Esophagus muscularis mucosa (tissue), 4 donors: ENCODE measurements at regions not wholly inside any gene's neighbourhood (a gene's known extent, or its start where the extent isn't known, plus 50 kb on each side); places are given as distances from the start of the nearest gene placed in this dataset.

Source experiments
- DNase-seq: peaks from one replicate; pipeline ENCODE4 v3.0.0-alpha.2; 2017; ENCODE audit errors: extremely low spot score
- H3K27ac ChIP-seq, 4 donors: fragments of 200-600 bp; sonication (generic); replicated peaks in 1 of 4; 1 replicate in 3 of 4; 2 replicates in 1 of 4; pipeline ENCODE4 v1.5.1; 2016 to 2019; ENCODE audit warnings: mild to moderate bottlenecking in 1 of 4
- H3K27me3 ChIP-seq, 4 donors: fragments of 200-600 bp; sonication (generic); one replicate each; pipeline versions ENCODE4 v1.5.1 to v1.6.0; 2016 to 2019
- H3K36me3 ChIP-seq, 4 donors: fragments of 200-600 bp; sonication (generic); one replicate each; pipeline ENCODE4 v1.5.1; 2016 to 2019
- H3K4me1 ChIP-seq, 4 donors: fragments of 200-600 bp; sonication (generic); one replicate each; pipeline ENCODE4 v1.5.1; 2016 to 2019
- H3K4me3 ChIP-seq, 4 donors: fragments of 200-600 bp; sonication (generic); 1 replicate in 2 of 4; 2 replicates in 2 of 4; pipeline ENCODE4 v1.5.1; 2016 to 2019; ENCODE audit warnings: mild to moderate bottlenecking in 4 of 4, moderate library complexity in 1 of 4
- H3K9me3 ChIP-seq, 4 donors: fragments of 200-600 bp; sonication (generic); 1 replicate in 3 of 4; 2 replicates in 1 of 4; pipeline ENCODE4 v1.5.1; 2016 to 2019
- CTCF ChIP-seq, 3 experiments: fragments of 200-600 bp in 2 of 3; fragments of 450-650 bp in 1 of 3; sonication (generic) in 2 of 3; IDR thresholded peaks; one replicate each; pipeline ENCODE4 v1.5.1; 2017 to 2019; ENCODE audit warnings: antibody characterized with exemption in 3 of 3, mild to moderate bottlenecking in 2 of 3, moderate library complexity in 1 of 3
- EP300 ChIP-seq: sonication (generic); formaldehyde crosslinking; IDR thresholded peaks from one replicate; pipeline ENCODE4 v1.6.1; 2017; ENCODE audit warnings: antibody characterized with exemption
- POLR2A ChIP-seq: fragments of 450-650 bp; IDR thresholded peaks from one replicate; pipeline ENCODE4 v1.6.1; 2017; ENCODE audit warnings: antibody characterized with exemption, moderate library complexity, mild to moderate bottlenecking, low read depth
- POLR2AphosphoS5 ChIP-seq, 2 donors: sonication (generic); formaldehyde crosslinking; IDR thresholded peaks; one replicate each; pipeline ENCODE4 v1.6.1; 2017; ENCODE audit warnings: antibody characterized with exemption in 2 of 2
- WGBS: methylation state at CpG from one replicate; pipeline ENCODE4 v1.1.5; 2018; 5-methylcytosine and 5-hydroxymethylcytosine counted together
- intact Hi-C: fragments of 100-400 bp; cut with DNase I; formaldehyde crosslinking; loops from one replicate; pipeline ENCODE4 v1.15.1; 2023

- intact Hi-C loops: no loop called here
- H3K36me3 ChIP-seq: no peaks in the 10 kb centered on the region
- TF ChIP-seq CTCF (IDR thresholded peaks at IDR 0.05): no peak
- no peak for TF ChIP-seq POLR2AphosphoS5 (IDR thresholded peaks at IDR 0.05)
- TF ChIP-seq POLR2A: no peak
- no peak for TF ChIP-seq EP300
- H3K9me3 ChIP-seq: no peaks in the 10 kb centered on the region
- WGBS: 70% methylated on average over 1 of the region's 1 CpG
- no peak for DNase-seq
- H3K4me3 ChIP-seq: no peak overlapping the region
- H3K27me3 ChIP-seq: no peaks in the 10 kb centered on the region
- H3K27ac ChIP-seq: no peak overlapping the region
- H3K4me1 ChIP-seq: peaks cover 0 to 19% (median 16%) of the 10 kb centered on the region in 4 donors
These were observed 104.7 kb upstream of the ELL2 start for GRCh38 chr5:96066386-96066719.

DNA sequence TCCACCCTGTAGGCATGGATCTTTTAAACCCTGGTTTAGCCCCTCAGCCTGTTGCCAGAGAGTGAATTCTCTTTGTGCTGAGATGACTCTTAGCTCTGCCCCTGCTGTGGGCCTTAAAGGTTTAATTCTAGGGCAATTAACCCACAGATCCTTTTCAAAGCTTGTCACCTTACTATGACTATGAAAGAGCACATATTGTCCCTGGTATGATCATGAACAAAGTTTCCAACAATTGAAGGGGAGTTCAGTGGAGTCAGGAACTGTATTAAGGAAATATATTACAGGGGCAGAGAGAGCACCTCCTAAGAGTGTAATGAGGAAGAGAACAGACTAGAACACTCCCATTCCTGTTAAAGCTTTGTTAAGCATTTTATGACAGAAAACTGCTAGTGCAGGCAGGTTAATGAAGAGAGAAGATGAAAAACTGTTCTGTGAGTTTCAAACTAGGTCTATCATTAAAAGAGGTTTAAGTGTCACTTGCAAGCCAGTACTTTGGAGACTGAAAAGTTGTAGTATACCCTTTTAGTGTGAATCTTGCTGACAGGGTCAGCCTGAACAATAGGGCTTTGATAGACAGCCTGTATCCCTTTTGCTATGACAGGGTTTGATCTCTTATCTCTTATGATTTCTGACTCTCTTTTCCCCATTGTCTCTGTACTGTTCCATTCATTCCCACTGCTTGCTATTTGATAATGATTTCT is 104.2 kb upstream of the ELL2 start:
- Histone ChIP-seq H3K4me3 (no peak overlapping the region), H3K27me3 (no peaks in the 10 kb centered on the region), H3K4me1 (peaks cover 0 to 19% (median 16%) of the 10 kb centered on the region in 4 donors), H3K27ac (no peak overlapping the region), H3K9me3 (no peaks in the 10 kb centered on the region), H3K36me3 (no peaks in the 10 kb centered on the region)
- intact Hi-C loops: no loop called here
- no peak for TF ChIP-seq EP300
- DNase-seq: no peak

DNA sequence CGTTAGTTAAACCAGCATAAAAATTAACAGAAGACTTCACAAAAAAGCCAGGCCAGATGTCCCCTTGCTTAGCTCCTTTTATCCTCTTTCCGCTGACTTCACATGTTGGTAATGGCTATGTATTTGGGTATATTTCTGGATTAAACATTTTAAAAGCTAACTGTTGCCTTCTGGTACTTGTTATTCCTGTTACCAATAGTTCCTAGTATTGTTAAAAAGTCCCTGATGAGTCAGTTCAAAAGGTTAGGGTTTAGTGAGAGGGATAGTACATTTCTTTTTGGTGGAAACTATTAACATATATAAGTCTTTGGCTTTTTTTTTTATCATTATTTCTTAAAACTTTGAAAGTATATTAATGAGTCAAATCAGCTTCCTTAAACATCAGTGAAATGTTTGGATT is 103.2 kb upstream of the ELL2 start:
- Histone ChIP-seq H3K9me3 (no peaks in the 10 kb centered on the region), H3K36me3 (no peaks in the 10 kb centered on the region), H3K4me3 (no peak overlapping the region), H3K27ac (no peak overlapping the region), H3K27me3 (no peaks in the 10 kb centered on the region), H3K4me1 (peaks cover 0 to 19% (median 16%) of the 10 kb centered on the region in 4 donors)
- 88% methylated on average over 2 of the region's 2 CpGs for WGBS
- TF ChIP-seq EP300 (no peak), POLR2A (no peak), CTCF (IDR thresholded peaks at IDR 0.05) (no peak), POLR2AphosphoS5 (IDR thresholded peaks at IDR 0.05) (no peak)
- intact Hi-C loops: no loop called here
- no peak for DNase-seq

GRCh38 chr5:96062836-96063235 is 101.2 kb upstream of the ELL2 start:
- Histone ChIP-seq H3K36me3 (no peaks in the 10 kb centered on the region), H3K9me3 (no peaks in the 10 kb centered on the region), H3K4me3 (no peak overlapping the region), H3K27me3 (no peaks in the 10 kb centered on the region), H3K27ac (no peak overlapping the region), H3K4me1 (peaks cover 0 to 14% (median 11%) of the 10 kb centered on the region in 4 donors)
- no peak for DNase-seq
- WGBS: 100% methylated on average over 1 of the region's 1 CpG
- TF ChIP-seq CTCF (IDR thresholded peaks at IDR 0.05) (no peak), POLR2AphosphoS5 (IDR thresholded peaks at IDR 0.05) (no peak), EP300 (no peak), POLR2A (no peak)
- intact Hi-C loops: no loop called here

DNA sequence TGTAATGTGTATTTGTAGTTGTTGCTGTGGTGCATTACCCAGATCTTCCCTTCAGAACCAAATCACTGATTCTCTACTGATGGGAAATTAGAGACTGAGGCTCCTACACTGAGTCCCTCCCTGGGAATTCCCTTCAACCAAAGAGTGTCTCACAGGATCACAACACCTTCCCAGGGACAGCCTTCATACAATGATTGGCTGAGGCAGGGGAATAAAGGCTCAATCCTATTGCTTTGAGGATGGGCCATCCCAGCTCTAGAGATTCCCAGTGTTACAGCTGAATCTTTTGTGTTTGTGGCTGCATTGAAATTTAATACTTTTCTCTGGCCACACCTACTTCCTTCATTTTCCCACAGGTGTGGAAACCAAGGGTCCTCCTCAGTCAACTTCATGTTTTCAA is 96.4 kb upstream of the ELL2 start:
- Histone ChIP-seq H3K9me3 (no peaks in the 10 kb centered on the region), H3K27ac (no peak overlapping the region), H3K36me3 (no peaks in the 10 kb centered on the region), H3K4me1 (peaks cover 0 to 8% (median 5%) of the 10 kb centered on the region in 4 donors), H3K4me3 (no peak overlapping the region), H3K27me3 (no peaks in the 10 kb centered on the region)
- intact Hi-C loops: no loop called here
- no peak for TF ChIP-seq POLR2AphosphoS5 (IDR thresholded peaks at IDR 0.05)
- no peak for TF ChIP-seq CTCF (IDR thresholded peaks at IDR 0.05)
- TF ChIP-seq POLR2A: no peak
- TF ChIP-seq EP300: no peak
- no peak for DNase-seq
